GM12878 (cell line): ENCODE measurements at regions not wholly inside any gene's neighbourhood (a gene's known extent, or its start where the extent isn't known, plus 50 kb on each side); places are given as distances from the start of the nearest gene placed in this dataset.

Experiments
- ATAC-seq: fragments of 200-7000 bp; cut with Tn5 transposase; 3 replicates; pipeline ENCODE4 v1.9.1; 2020; ENCODE audit warnings: mild to moderate bottlenecking, moderate library complexity
- BruUV-seq: library from RNA; stranded (reverse); fragments of 400-500 nt; replicated peaks from 2 replicates; lab custom pipeline; 2021; lab: Mats Ljungman, UMichigan
- CTCF ChIA-PET: fragments of 300-600 bp; sonication (Branson Sonifier 250); formaldehyde crosslinking; extraction: SDS; loops from one replicate; lab custom pipeline; 2021; ENCODE audit warnings: inconsistent platforms; lab: Yijun Ruan, JAX
- POLR2A ChIA-PET: fragments of 350-600 bp; formaldehyde crosslinking; extraction: SDS; loops from one replicate; lab custom pipeline; 2021; ENCODE audit warnings: inconsistent platforms; lab: Charles Lee
- RAD21 ChIA-PET: fragments of 300-600 bp; sonication (Branson Sonifier 250); formaldehyde crosslinking; loops from one replicate; lab custom pipeline; 2023; ENCODE audit warnings: antibody characterized with exemption; ENCODE audit not compliant: unreplicated experiment; lab: Charles Lee
- SMC1A ChIA-PET: fragments of 300-600 bp; sonication (Branson Sonifier 250); formaldehyde crosslinking; loops from one replicate; lab custom pipeline; 2023; ENCODE audit not compliant: unreplicated experiment, uncharacterized antibody; lab: Charles Lee
- DNase-seq: peaks from one replicate; pipeline ENCODE4 v3.0.0-alpha.2; 2011; ENCODE audit warnings: low read depth, low spot score
- FAIRE-seq: peaks from 3 replicates; lab custom pipeline; 2011; peaks lifted over from hg19 to GRCh38; lab: Jason Lieb, UNC
- H2AFZ ChIP-seq: 2 replicates; pipeline ENCODE4 v1.6.0; 2011; ENCODE audit warnings: low read depth, low read length, control low read depth; ENCODE audit not compliant: control insufficient read depth
- H3K27ac ChIP-seq: 2 replicates; pipeline ENCODE4 v1.5.1; 2011; ENCODE audit warnings: control low read depth; ENCODE audit not compliant: control insufficient read depth, insufficient read depth
- H3K27me3 ChIP-seq, 2 experiments: replicated peaks in 1 of 2; 2 replicates each; pipeline versions ENCODE4 v1.6.0 to v1.6.1; 2011; ENCODE audit warnings: low read length in 1 of 2; ENCODE audit not compliant: control insufficient read depth in 2 of 2, insufficient read depth in 2 of 2
- H3K36me3 ChIP-seq, 2 experiments: 2 replicates each; pipeline ENCODE4 v1.5.1; 2011; ENCODE audit warnings: low read length in 1 of 2; ENCODE audit not compliant: control insufficient read depth in 2 of 2, insufficient read depth in 2 of 2
- H3K4me1 ChIP-seq: 2 replicates; pipeline ENCODE4 v1.6.1; 2011; ENCODE audit warnings: mild to moderate bottlenecking, low read length, moderate library complexity, mixed read lengths; ENCODE audit not compliant: control insufficient read depth, insufficient read depth
- H3K4me2 ChIP-seq: 2 replicates; pipeline ENCODE4 v1.6.0; 2011; ENCODE audit warnings: control low read depth; ENCODE audit not compliant: control insufficient read depth, insufficient read depth
- H3K4me3 ChIP-seq: fragments of 200-600 bp; sonication (generic); 2 replicates; pipeline ENCODE4 v1.5.1; 2016
- H3K79me2 ChIP-seq: 2 replicates; pipeline ENCODE4 v1.6.0; 2011; ENCODE audit warnings: low read length; ENCODE audit not compliant: control insufficient read depth, insufficient read depth
- H3K9ac ChIP-seq: 2 replicates; pipeline ENCODE4 v1.8.0; 2011; ENCODE audit warnings: low read length, control low read depth, mixed read lengths; ENCODE audit not compliant: control insufficient read depth, insufficient read depth
- H3K9me3 ChIP-seq: replicated peaks from 3 replicates; pipeline ENCODE4 v1.5.1; 2011; ENCODE audit warnings: mild to moderate bottlenecking, low read length; ENCODE audit not compliant: control insufficient read depth, insufficient read depth
- H4K20me1 ChIP-seq: 2 replicates; pipeline ENCODE4 v1.6.0; 2011; ENCODE audit not compliant: control insufficient read depth, insufficient read depth
- BCL3 ChIP-seq: IDR thresholded peaks from 2 replicates; pipeline ENCODE4 v1.6.1; 2011; ENCODE audit warnings: borderline replicate concordance, low read depth, mild to moderate bottlenecking, moderate library complexity, low read length; ENCODE audit not compliant: insufficient read depth, poor library complexity, severe bottlenecking
- CREM ChIP-seq: IDR thresholded peaks from 2 replicates; pipeline ENCODE4 v1.6.1; 2014; ENCODE audit warnings: antibody characterized with exemption, low read depth
- MLLT1 ChIP-seq: fragments of 450-650 bp; IDR thresholded peaks from 2 replicates; pipeline ENCODE4 v1.6.1; 2016; ENCODE audit warnings: mild to moderate bottlenecking
- MXI1 ChIP-seq: fragments of 150-350 bp; IDR thresholded peaks from 2 replicates; pipeline ENCODE4 v1.6.1; 2011; ENCODE audit warnings: low read depth, mild to moderate bottlenecking, inconsistent platforms, low read length, improper control_type of control experiment
- RAD51 ChIP-seq: fragments of 450-650 bp; IDR thresholded peaks from 2 replicates; pipeline ENCODE4 v1.6.1; 2016; ENCODE audit warnings: moderate library complexity, mild to moderate bottlenecking, inconsistent platforms
- WRNIP1 ChIP-seq: IDR thresholded peaks from 2 replicates; pipeline ENCODE4 v1.6.1; 2011; ENCODE audit warnings: low read depth, low read length, improper control_type of control experiment, borderline replicate concordance
- ZNF622 ChIP-seq: fragments of 450-650 bp; IDR thresholded peaks from 2 replicates; pipeline ENCODE4 v1.6.1; 2017; ENCODE audit warnings: mild to moderate bottlenecking, inconsistent platforms
- WGBS: methylation state at CpG from one replicate; pipeline ENCODE4 v1.1.6; 2016; ENCODE audit warnings: low lambda C conversion rate; ENCODE audit not compliant: insufficient replicate concordance, insufficient coverage; ENCODE audit errors: missing lambda C conversion rate; 5-methylcytosine and 5-hydroxymethylcytosine counted together
- in situ Hi-C: fragments of 300-500 bp; cut with MboI; formaldehyde crosslinking; loops from 9 replicates; pipeline ENCODE4 v1.14.3; 2018; ENCODE audit warnings: mixed read lengths
- intact Hi-C: fragments of 100-400 bp; cut with micrococcal nuclease; formaldehyde crosslinking; loops from one replicate; pipeline ENCODE4 v1.14.2; 2022; ENCODE audit not compliant: unreplicated experiment

- Histone ChIP-seq H3K4me3 (no peak overlapping the region), H3K9me3 (no peaks in the 10 kb centered on the region), H3K27ac (no peak overlapping the region), H3K36me3 (no peaks in the 10 kb centered on the region), H4K20me1 (no peaks in the 10 kb centered on the region), H3K9ac (no peak overlapping the region), H3K27me3 (no peaks in the 10 kb centered on the region), H3K4me1 (no peaks in the 10 kb centered on the region), H3K79me2 (no peaks in the 10 kb centered on the region), H2AFZ (no peak overlapping the region), H3K4me2 (no peak overlapping the region)
- 8% methylated on average over 3 of the region's 3 CpGs for WGBS
- TF ChIP-seq ZNF622 (no peak), WRNIP1 (no peak), MXI1 (no peak), CREM (no peak), RAD51 (no peak), MLLT1 (no peak), BCL3 (no peak)
- ChIA-PET CTCF (interaction anchor here (1.5 kb wide), 1 partner anchor 18 kb away, joined by 8 read pairs; no protein-coding TSS in a partner anchor), RAD21 (interaction anchor here (0.9 to 1.2 kb wide), 2 partner anchors 14 to 228 kb away, joined by 3 read pairs; no protein-coding TSS in a partner anchor), POLR2A (no interaction called here), SMC1A (interaction anchor here (1.3 kb wide), 1 partner anchor 10 kb away, joined by 7 read pairs; no protein-coding TSS in a partner anchor)
- FAIRE-seq (no peak), ATAC-seq (no peak), DNase-seq (no peak)
- BruUV-seq = no TSS peak
- intact Hi-C loops (no loop called here), in situ Hi-C loops (no loop called here)
These were observed 163.6 kb upstream of the SPEF2 start for GRCh38 chr5:35454011-35454525.
